GM21528 (cell line): ENCODE measurements at regions not wholly inside any gene's neighbourhood (a gene's known extent, or its start where the extent isn't known, plus 50 kb on each side); places are given as distances from the start of the nearest gene placed in this dataset.
"Not testable (repeated sequence)": the region's sequence is repeated elsewhere in the genome, so short reads cannot be mapped to it uniquely, and the experiment has no call there.

Source experiments
- ATAC-seq: cut with Tn5 transposase; IDR thresholded peaks from one replicate; pipeline ENCODE4 v1.9.1; 2021; ENCODE audit warnings: mild to moderate bottlenecking, moderate library complexity; ENCODE audit not compliant: unreplicated experiment, low FRiP score

GRCh38 chr5:67725604-67726003, 490.0 kb upstream of the PIK3R1 start:
- no peak for ATAC-seq

GRCh38 chr5:67724412-67725135, 491.0 kb upstream of the PIK3R1 start:
- ATAC-seq = no peak

- ATAC-seq = no peak
Observed at GRCh38 chr5:67723873-67724272, 491.7 kb upstream of the PIK3R1 start.

DNA sequence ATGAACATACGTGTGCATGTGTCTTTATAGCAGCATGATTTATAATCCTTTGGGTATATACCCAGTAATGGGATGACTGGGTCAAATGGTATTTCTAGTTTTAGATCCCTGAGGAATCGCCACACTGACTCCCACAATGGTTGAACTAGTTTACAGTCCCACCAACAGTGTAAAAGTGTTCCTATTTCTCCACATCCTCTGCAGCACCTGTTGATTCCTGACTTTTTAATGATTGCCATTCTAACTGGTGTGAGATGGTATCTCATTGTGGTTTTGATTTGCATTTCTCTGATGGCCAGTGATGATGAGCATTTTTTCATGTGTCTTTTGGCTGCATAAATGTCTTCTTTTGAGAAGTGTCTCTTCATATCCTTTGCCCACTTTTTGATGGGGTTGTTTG, 493.0 kb upstream of the PIK3R1 start:
- ATAC-seq = not testable (repeated sequence)

DNA sequence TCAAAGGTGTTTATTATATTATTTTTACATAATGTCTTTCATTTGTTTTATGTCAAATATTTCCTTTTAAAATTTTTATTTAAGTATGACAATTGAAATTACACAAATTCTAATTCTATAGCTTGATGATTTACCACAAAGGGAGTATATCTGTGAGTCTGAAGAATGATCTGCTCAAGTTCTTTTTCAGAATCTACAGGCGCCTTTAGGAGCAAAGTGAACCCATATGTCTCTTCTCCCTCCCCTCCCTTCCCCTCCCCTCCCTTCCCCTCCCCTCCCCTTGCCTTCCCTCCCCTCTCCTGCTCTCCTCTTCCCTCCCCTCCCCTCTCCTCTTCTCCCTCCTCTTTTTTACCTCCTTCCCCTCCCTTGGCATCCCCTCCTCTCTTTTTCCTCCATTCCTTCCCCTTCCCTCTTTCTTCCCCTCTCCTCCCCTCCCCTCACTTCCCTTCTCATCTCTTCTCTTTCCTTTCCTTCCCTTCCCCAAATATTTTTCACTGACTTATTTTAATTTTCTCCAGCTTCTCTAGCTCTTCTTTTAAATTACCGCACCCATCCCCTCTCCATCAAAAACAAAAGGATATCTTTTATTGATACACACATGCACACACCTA, 495.3 kb upstream of the PIK3R1 start:
- ATAC-seq = no peak

DNA sequence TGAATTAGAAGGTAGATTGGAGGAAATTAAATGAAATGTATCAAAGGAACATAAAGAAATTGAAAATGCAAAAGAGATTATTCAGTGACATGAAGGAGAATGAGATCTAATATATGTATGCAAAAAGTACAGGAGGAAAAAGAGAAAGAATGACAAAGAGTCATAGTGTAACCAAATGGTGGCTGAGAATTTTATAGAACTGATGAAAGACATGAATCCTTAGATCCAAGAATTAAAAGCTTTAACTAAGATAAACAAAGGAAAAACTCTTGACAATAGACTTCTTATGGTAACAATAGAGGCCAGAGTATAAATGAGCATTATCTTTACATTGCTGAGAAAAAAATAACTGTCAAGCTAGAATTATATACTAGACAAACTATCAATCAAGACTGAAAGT, 505.4 kb upstream of the CD180 start:
- no peak for ATAC-seq

DNA sequence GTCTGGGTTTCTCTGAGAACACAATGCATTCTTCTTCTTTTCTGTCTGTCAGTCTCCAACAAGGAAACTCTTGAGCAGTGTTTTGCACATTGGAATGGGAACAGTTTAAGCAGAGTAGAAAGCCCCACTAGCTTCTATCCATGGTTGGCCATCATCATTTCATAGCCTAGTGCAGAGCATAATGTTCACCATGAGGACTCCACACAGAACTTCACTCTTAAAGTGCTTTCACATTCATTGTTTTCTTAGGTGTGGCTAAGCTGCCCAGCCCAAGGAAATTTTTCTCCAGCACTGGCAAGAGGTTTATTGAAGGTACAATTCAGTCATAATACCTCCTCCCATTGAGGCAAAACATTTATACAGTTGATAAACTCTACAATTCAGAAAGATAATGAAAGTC, 503.0 kb upstream of the CD180 start:
- ATAC-seq = no peak

DNA sequence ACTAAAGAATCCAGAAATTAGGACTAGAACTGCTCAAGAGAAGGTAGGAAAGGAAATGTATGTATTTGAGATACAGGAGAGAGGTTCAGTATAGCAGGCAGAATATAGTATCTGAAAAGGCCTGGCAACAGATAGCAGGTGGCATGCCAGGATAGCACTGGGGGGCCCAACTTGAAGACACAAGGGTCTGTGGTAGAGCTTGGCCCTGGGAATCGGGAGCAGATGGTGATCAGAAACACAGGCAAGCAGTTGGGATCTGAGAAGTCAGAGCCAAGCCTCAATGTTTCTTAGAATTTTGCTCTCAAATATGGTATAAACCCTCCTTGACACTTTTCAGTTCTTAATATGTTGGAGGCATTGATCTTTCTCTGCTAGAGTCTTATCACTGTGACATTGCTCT, 499.8 kb upstream of the CD180 start:
- ATAC-seq = no peak

DNA sequence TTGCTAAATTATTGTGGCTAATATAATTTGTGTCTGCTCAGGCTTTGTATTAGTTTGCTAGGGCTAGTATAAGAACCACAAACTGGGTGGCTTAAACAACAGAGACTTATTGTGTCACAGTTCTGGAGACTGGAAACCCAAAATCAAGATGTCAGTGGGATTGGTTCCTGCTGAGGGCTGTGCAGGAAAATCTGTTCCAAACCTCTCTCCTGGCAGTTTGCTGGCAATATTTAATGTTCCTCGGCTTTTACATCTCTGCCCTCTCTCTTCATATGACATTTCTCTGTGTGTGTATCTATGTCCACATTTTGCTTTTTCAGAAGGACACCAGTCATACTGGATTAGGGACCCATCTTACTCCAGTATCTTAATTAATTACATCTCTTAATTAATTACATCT, 498.8 kb upstream of the CD180 start:
- ATAC-seq = no peak

DNA sequence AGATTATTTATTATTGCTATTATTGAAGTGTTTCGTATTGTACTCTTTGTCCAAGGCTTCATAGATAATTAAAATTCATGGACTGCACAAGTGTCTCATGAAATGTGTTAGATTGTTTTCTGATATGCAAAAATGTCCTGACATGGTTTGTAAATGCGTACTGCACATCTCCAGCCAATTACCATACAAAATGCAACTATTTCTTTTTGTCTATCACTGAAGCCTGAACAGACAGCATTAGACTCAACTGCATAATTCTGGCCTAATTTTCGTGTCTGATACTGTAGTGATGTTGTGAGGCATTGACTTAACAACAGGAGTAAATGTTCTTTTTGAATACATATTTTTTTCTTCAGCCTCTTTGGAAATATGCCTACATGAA, 498.2 kb upstream of the CD180 start:
- no peak for ATAC-seq

DNA sequence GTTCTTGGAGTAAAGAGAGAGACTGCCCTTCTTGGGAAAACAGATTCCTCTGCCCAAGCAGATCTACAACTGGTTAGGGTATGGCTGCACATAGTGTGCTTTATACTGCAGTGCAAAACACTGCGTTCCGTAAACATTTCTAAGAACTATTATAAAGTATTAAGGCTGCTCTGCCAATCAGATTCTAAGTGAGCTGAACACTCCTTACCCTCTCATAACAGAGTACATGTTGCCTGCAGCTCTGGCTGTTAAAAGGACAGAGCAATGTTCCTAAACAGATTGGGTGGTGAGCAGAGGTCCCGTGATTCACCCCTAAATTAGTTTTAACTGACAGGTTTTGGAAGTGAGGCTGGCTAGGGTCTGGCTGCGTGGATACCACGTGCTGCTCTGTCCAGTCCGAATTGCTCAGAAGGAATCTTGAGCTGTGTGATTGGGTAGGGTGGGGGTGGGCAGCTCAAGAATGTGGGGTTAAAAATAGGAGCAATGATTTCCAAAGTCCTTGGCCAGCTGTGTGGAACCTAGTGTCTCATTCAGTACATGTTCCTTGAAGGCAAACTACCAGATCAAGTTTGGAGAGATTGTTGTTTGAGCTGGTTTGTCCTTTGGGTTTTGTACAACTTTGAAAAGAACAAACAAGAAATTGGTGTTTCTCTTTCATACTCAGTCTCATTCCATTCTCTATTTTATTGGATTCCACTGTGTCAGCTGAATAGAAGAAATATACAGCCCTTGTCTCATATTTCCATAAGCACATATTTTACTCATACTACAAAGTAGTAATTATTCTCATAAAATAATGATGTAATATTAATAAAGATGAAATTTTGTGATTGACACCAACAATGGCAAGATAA, 497.6 kb upstream of the CD180 start:
- ATAC-seq = no peak

- ATAC-seq = no peak
Observed at GRCh38 chr5:67686746-67687145, 490.1 kb upstream of the CD180 start.

- no peak for ATAC-seq
Observed at GRCh38 chr5:67681703-67682102, 485.1 kb upstream of the CD180 start.

- ATAC-seq = no peak
Observed at GRCh38 chr5:67680099-67680498, 483.5 kb upstream of the CD180 start.

DNA sequence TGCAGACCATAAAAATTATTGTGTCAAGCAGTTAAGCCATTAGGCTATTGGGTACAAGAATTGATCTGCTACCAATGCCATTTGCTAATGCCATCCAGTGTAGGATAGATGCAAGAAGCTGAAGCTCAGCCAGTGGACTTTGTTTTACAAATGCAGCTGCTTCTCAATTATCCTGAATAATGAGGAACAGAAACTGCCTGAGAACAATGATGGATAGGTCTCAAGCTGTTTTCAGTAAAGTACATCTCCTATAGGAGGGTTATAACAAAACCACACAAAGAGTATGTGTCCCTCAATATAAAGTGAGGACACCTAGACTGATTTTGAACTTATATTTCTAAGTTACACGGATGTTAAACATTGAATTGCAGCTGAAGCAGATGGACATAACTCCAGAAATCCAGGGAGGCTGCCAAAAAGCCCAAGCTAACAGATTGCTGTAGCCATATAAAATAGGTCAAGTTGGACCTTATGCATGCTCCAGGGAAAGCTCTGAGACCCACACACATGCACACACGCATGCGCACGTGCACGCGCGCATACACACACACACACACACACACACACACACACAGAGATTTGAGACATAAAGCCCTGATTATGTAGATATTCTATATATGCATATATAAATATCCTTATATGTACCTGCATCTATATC, 482.7 kb upstream of the CD180 start:
- ATAC-seq = no peak

- no peak for ATAC-seq
Observed at GRCh38 chr5:67678594-67678993, 482.0 kb upstream of the CD180 start.

GRCh38 chr5:67677422-67677970, 480.9 kb upstream of the CD180 start:
- no peak for ATAC-seq

DNA sequence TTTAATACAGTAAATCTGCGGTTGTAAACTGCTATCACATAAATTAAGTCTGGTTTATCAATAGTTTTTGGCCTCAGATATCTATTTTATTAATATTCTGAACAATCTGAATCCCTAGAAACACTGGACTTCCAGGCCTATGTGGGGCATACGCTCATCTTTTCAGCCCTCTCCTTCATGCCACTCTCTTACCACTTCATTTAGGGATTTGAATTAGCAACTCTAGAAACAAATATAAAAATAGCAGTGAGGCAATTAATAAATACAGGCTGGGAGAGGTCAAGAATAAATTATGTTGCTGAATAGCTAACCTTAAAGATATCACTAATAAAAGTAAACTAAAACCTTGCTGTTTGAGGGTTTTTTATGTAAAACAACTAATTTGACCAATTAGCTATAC, 480.3 kb upstream of the CD180 start:
- ATAC-seq = no peak

DNA sequence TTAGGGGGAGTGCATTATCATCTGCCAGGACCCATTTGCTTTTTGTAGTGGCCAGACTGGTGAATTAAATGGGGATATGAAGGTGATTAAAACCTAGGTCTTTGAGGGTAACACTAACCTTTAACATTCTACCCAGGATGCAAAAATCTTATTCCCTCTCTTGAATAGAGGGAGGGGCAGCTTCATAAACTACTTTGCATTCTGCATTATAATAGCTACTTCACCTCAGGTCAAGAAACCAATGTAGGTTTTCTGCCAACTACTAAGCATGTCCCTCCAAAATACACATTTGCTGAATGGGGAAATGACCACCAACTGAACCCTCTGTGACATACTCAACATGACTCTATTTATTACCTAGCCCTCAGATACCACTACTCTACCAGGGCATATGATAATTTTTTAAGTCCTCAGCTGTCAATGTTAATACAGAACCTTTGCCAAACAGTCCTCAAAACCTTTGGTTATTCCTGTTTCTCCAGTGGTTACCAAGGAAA, 477.6 kb upstream of the CD180 start:
- no peak for ATAC-seq

- ATAC-seq = no peak
Observed at GRCh38 chr5:67673618-67674017, 477.0 kb upstream of the CD180 start.

DNA sequence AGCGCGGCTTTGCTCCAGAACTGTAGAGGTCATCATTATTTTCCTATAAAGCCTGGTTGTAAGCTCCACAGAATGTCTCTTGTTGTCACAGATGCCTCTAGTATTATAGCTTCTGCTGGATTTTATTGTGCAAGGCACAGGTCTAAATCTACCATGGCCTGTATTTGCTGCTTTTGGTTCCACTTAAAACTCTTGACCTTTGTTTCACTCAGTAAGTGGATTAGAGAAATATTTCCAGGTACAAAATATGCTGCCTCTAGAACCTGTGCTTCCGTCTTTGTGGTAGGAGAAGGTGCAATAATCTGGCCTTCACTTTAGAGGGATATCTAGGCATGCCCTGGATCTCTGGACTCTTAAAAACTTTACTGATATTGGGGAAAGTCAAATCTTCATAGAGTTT, 476.6 kb upstream of the CD180 start:
- ATAC-seq = no peak
